IMR-90 (cell line): ENCODE measurements at regions not wholly inside any gene's neighbourhood (a gene's known extent, or its start where the extent isn't known, plus 50 kb on each side); places are given as distances from the start of the nearest gene placed in this dataset.

ENCODE experiments used
- ATAC-seq: fragments of 200-7000 bp; cut with Tn5 transposase; 2 replicates; pipeline ENCODE4 v1.9.1; 2020; ENCODE audit warnings: low read depth, mild to moderate bottlenecking, moderate library complexity
- BruUV-seq: library from RNA; stranded (reverse); fragments of 400-500 nt; replicated peaks from 2 replicates; lab custom pipeline; 2021; lab: Mats Ljungman, UMichigan
- CTCF ChIA-PET: fragments of 300-600 bp; formaldehyde crosslinking; extraction: SDS; loops from one replicate; lab custom pipeline; 2021; ENCODE audit warnings: antibody characterized with exemption; lab: Yijun Ruan, JAX
- POLR2A ChIA-PET: fragments of 300-600 bp; sonication (Branson Sonifier 250); formaldehyde crosslinking; loops from one replicate; lab custom pipeline; 2022; ENCODE audit warnings: antibody characterized with exemption; ENCODE audit not compliant: unreplicated experiment; lab: Charles Lee
- DNase-seq: peaks from one replicate; pipeline ENCODE4 v3.0.0; 2013
- H2AFZ ChIP-seq: replicated peaks from 2 replicates; pipeline ENCODE3; 2013; ENCODE audit warnings: low read length, mild to moderate bottlenecking; ENCODE audit not compliant: poor library complexity
- H2AK5ac ChIP-seq: 2 replicates; pipeline ENCODE4 v1.6.1; 2013; ENCODE audit warnings: low read depth, low read length, inconsistent platforms
- H2AK9ac ChIP-seq: replicated peaks from 2 replicates; pipeline ENCODE3; 2013; ENCODE audit warnings: mild to moderate bottlenecking, low read depth, low read length, moderate library complexity; ENCODE audit not compliant: poor library complexity
- H2BK120ac ChIP-seq: 2 replicates; pipeline ENCODE4 v1.6.1; 2013; ENCODE audit warnings: low read depth, low read length, inconsistent platforms
- H2BK15ac ChIP-seq: 3 replicates; pipeline ENCODE4 v1.6.1; 2013; ENCODE audit warnings: low read depth, low read length, inconsistent platforms
- H2BK20ac ChIP-seq: 2 replicates; pipeline ENCODE4 v1.6.1; 2013; ENCODE audit warnings: low read depth, mild to moderate bottlenecking, inconsistent platforms, low read length, moderate library complexity
- H2BK5ac ChIP-seq: 2 replicates; pipeline ENCODE4 v1.6.1; 2013; ENCODE audit warnings: mild to moderate bottlenecking, low read depth, low read length, inconsistent platforms; ENCODE audit not compliant: poor library complexity, severe bottlenecking
- H3K14ac ChIP-seq: replicated peaks from 2 replicates; pipeline ENCODE4 v1.6.1; 2013; ENCODE audit warnings: low read depth, low read length, inconsistent platforms
- H3K18ac ChIP-seq: 2 replicates; pipeline ENCODE4 v1.6.1; 2013; ENCODE audit warnings: low read depth, low read length, control low read depth
- H3K23ac ChIP-seq: 2 replicates; pipeline ENCODE4 v1.6.1; 2013; ENCODE audit warnings: low read depth, low read length, inconsistent platforms
- H3K27ac ChIP-seq: 2 replicates; pipeline ENCODE4 v1.5.1; 2013; ENCODE audit warnings: mild to moderate bottlenecking, control low read depth, low read length; ENCODE audit not compliant: insufficient read depth
- H3K27me3 ChIP-seq: 2 replicates; pipeline ENCODE4 v1.6.1; 2013; ENCODE audit warnings: low read length; ENCODE audit not compliant: control insufficient read depth, insufficient read depth
- H3K36me3 ChIP-seq: 2 replicates; pipeline ENCODE4 v1.6.1; 2013; ENCODE audit warnings: low read length, mixed read lengths; ENCODE audit not compliant: control insufficient read depth, insufficient read depth
- H3K4ac ChIP-seq: 2 replicates; pipeline ENCODE4 v1.6.1; 2013; ENCODE audit warnings: low read depth, low read length, inconsistent platforms
- H3K4me1 ChIP-seq: 2 replicates; pipeline ENCODE4 v1.6.1; 2013; ENCODE audit warnings: low read length, mixed read lengths; ENCODE audit not compliant: control insufficient read depth, insufficient read depth
- H3K4me2 ChIP-seq: 2 replicates; pipeline ENCODE4 v1.6.1; 2013; ENCODE audit warnings: low read depth, mild to moderate bottlenecking, control low read depth, low read length, moderate library complexity
- H3K4me3 ChIP-seq: 2 replicates; pipeline ENCODE4 v1.5.1; 2013; ENCODE audit warnings: low read depth, mild to moderate bottlenecking, control low read depth, low read length, moderate library complexity; ENCODE audit not compliant: insufficient read depth
- H3K56ac ChIP-seq: 2 replicates; pipeline ENCODE4 v1.6.1; 2013; ENCODE audit warnings: low read length, inconsistent platforms; ENCODE audit not compliant: insufficient read depth; ENCODE audit errors: extremely low read depth
- H3K79me1 ChIP-seq, 2 experiments: 2 replicates each; pipeline ENCODE4 v1.6.1; 2013; ENCODE audit warnings: low read length in 2 of 2, inconsistent platforms in 1 of 2, low read depth in 1 of 2
- H3K9ac ChIP-seq: 2 replicates; pipeline ENCODE4 v1.6.1; 2013; ENCODE audit warnings: low read depth, low read length, control low read depth
- H3K9me1 ChIP-seq: 2 replicates; pipeline ENCODE4 v1.6.1; 2013; ENCODE audit warnings: low read length, inconsistent platforms; ENCODE audit not compliant: insufficient read depth
- H3K9me3 ChIP-seq: 2 replicates; pipeline ENCODE4 v1.6.1; 2013; ENCODE audit warnings: low read length; ENCODE audit not compliant: control insufficient read depth, insufficient read depth
- H4K20me1 ChIP-seq: 2 replicates; pipeline ENCODE4 v1.6.1; 2013; ENCODE audit warnings: low read length, inconsistent platforms; ENCODE audit not compliant: insufficient read depth
- H4K5ac ChIP-seq: 2 replicates; pipeline ENCODE4 v1.6.1; 2013; ENCODE audit warnings: mild to moderate bottlenecking, low read depth, low read length, control low read depth
- H4K8ac ChIP-seq, 2 experiments: 2 replicates each; pipeline ENCODE4 v1.6.1; 2013; ENCODE audit warnings: low read depth in 2 of 2, low read length in 2 of 2, control low read depth in 1 of 2, inconsistent platforms in 1 of 2
- H4K91ac ChIP-seq: 2 replicates; pipeline ENCODE4 v1.6.1; 2013; ENCODE audit warnings: low read depth, low read length, inconsistent platforms; ENCODE audit not compliant: insufficient read depth
- BHLHE40 ChIP-seq: fragments of 150-350 bp; IDR thresholded peaks from 2 replicates; pipeline ENCODE4 v1.6.1; 2016; ENCODE audit warnings: mild to moderate bottlenecking, low read depth, low read length
- CEBPB ChIP-seq: IDR thresholded peaks from 2 replicates; pipeline ENCODE4 v1.6.1; 2012; ENCODE audit warnings: low read depth, low read length, improper control_type of control experiment
- CHD1 ChIP-seq: IDR thresholded peaks from 2 replicates; pipeline ENCODE4 v1.6.1; 2012; ENCODE audit warnings: low read depth, low read length, improper control_type of control experiment
- FOS ChIP-seq: fragments of 150-350 bp; IDR thresholded peaks from 2 replicates; pipeline ENCODE4 v1.6.1; 2016; ENCODE audit warnings: low read depth, low read length
- MAFK ChIP-seq: IDR thresholded peaks from 2 replicates; pipeline ENCODE4 v1.6.1; 2012; ENCODE audit warnings: low read depth, low read length, improper control_type of control experiment
- MAZ ChIP-seq: IDR thresholded peaks from 2 replicates; pipeline ENCODE4 v1.6.1; 2012; ENCODE audit warnings: low read depth, mild to moderate bottlenecking, low read length, improper control_type of control experiment, moderate library complexity, borderline replicate concordance
- MXI1 ChIP-seq: IDR thresholded peaks from 2 replicates; pipeline ENCODE4 v1.6.1; 2012; ENCODE audit warnings: low read depth, mild to moderate bottlenecking, low read length, moderate library complexity, borderline replicate concordance
- NFE2L2 ChIP-seq: fragments of 150-350 bp; IDR thresholded peaks from 2 replicates; pipeline ENCODE4 v1.6.1; 2016; ENCODE audit warnings: low read depth, mild to moderate bottlenecking, low read length
- POLR2A ChIP-seq: IDR thresholded peaks from 2 replicates; pipeline ENCODE4 v1.6.1; 2012; ENCODE audit warnings: mild to moderate bottlenecking, low read depth, low read length
- RAD21 ChIP-seq: IDR thresholded peaks from 2 replicates; pipeline ENCODE4 v1.6.1; 2012; ENCODE audit warnings: low read length, improper control_type of control experiment
- RCOR1 ChIP-seq: IDR thresholded peaks from 2 replicates; pipeline ENCODE4 v1.6.1; 2012; ENCODE audit warnings: mild to moderate bottlenecking, low read length, improper control_type of control experiment; ENCODE audit not compliant: insufficient replicate concordance
- RFX5 ChIP-seq: IDR thresholded peaks from 2 replicates; pipeline ENCODE4 v1.8.0; 2012; ENCODE audit warnings: low read depth, mild to moderate bottlenecking, low read length, moderate library complexity
- SMC3 ChIP-seq: fragments of 150-350 bp; IDR thresholded peaks from 2 replicates; pipeline ENCODE4 v1.6.1; 2016; ENCODE audit warnings: low read depth, mild to moderate bottlenecking, antibody characterized with exemption, low read length, moderate library complexity
- WGBS, 2 experiments: methylation state at CpG; one replicate each; pipeline versions ENCODE4 v1.1.5 to v1.1.7; 2013; ENCODE audit warnings: missing lambda C conversion rate in 2 of 2; ENCODE audit not compliant: insufficient read length in 1 of 2; ENCODE audit errors: extremely low coverage in 2 of 2; 5-methylcytosine and 5-hydroxymethylcytosine counted together
- dilution Hi-C: fragments of 300-500 bp; cut with HindIII; formaldehyde crosslinking; loops from one replicate; pipeline ENCODE4 v1.14.3; 2018; ENCODE audit warnings: low sequenced_read_pairs; ENCODE audit not compliant: unreplicated experiment
- in situ Hi-C: fragments of 300-500 bp; cut with MboI; formaldehyde crosslinking; loops from 3 replicates; pipeline ENCODE4 v1.14.3; 2019; ENCODE audit warnings: low sequenced_read_pairs, inconsistent platforms, mixed read lengths
- intact Hi-C: fragments of 100-400 bp; cut with micrococcal nuclease; formaldehyde crosslinking; loops from 2 replicates; pipeline ENCODE4 v1.10.0; 2022
- TF ChIP-seq, protein P1 (sequence below): fragments of 150-350 bp; IDR thresholded peaks from 2 replicates; pipeline ENCODE4 v1.6.1; 2017; ENCODE audit warnings: mild to moderate bottlenecking, antibody characterized with exemption, low read length, low read depth
- TF ChIP-seq, protein P2 (sequence below): conservative IDR thresholded peaks from 2 replicates; pipeline ENCODE4 v1.5.1; 2012; ENCODE audit warnings: mild to moderate bottlenecking, low read depth, low read length, improper control_type of control experiment
- TF ChIP-seq, protein P3 (sequence below): fragments of 150-350 bp; IDR thresholded peaks from 2 replicates; pipeline ENCODE4 v1.6.1; 2016; ENCODE audit warnings: low read depth, mild to moderate bottlenecking, low read length, moderate library complexity, borderline replicate concordance

DNA sequence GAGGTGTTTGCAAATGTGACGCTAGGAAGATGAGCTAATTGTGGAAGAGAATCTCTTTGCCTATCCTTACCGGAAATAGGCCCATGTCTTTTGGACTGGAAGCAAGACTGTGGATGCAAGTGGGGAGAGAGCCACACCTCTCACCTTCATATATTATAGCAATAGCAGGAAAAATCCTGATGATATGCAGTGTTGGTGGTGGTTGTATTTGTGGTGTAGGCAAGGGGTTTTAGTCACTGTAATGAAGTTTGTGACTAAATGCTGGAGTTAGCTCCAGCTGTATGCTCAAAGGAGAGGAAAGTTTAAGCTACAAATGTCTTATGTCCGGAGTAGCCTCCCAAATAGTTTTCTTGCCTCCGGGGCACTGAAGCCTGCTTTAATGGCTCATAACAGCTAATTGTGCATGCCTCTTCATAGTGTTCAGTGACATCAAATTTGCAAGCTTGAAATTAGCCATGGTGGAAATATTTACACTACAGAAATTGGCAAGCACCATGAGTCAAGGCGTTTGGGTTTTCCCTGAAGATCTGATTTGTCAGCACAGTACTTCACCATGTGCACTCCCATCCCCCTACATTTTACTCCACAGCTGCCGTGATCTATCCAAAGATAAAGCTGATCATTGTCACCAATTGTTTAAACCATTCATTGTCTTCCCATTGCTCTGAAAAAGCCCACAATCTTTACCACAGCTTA lies 102.6 kb upstream of the ZNF644 start:
- WGBS, 2 experiments: 39% methylated on average over 3 of the region's 6 CpGs; no CpG with 5 or more reads in 1 of the 2 experiments
- Histone ChIP-seq H4K5ac (no peak overlapping the region), H2BK15ac (no peak overlapping the region), H3K9me3 (no peaks in the 10 kb centered on the region), H2AK9ac (no peak overlapping the region), H2AFZ (no peak overlapping the region), H2BK5ac (no peak overlapping the region), H4K8ac (no peak overlapping the region), H2BK120ac (no peak overlapping the region), H3K9me1 (no peaks in the 10 kb centered on the region), H3K56ac (no peak overlapping the region), H3K18ac (no peak overlapping the region), H3K27me3 (no peaks in the 10 kb centered on the region), H3K4me3 (no peak overlapping the region), H3K27ac (no peak overlapping the region), H4K20me1 (no peaks in the 10 kb centered on the region), H2BK20ac (no peak overlapping the region), H3K14ac (no peak overlapping the region), H3K36me3 (no peaks in the 10 kb centered on the region), H3K23ac (no peak overlapping the region), H3K4ac (no peak overlapping the region), H3K4me2 (no peak overlapping the region), H3K79me1 (no peaks in the 10 kb centered on the region), H4K91ac (no peak overlapping the region), H2AK5ac (no peak overlapping the region), H3K9ac (no peak overlapping the region), H3K4me1 (peaks cover 6% of the 10 kb centered on the region; the same call in 1 of the 2 replicates)
- no peak for ATAC-seq
- ChIA-PET CTCF (no interaction called here), POLR2A (no interaction called here)
- dilution Hi-C loops: no loop called here
- no TSS peak for BruUV-seq
- DNase-seq: no peak
- intact Hi-C loops: no loop called here
- in situ Hi-C loops: no loop called here
- TF ChIP-seq, protein P1, sequence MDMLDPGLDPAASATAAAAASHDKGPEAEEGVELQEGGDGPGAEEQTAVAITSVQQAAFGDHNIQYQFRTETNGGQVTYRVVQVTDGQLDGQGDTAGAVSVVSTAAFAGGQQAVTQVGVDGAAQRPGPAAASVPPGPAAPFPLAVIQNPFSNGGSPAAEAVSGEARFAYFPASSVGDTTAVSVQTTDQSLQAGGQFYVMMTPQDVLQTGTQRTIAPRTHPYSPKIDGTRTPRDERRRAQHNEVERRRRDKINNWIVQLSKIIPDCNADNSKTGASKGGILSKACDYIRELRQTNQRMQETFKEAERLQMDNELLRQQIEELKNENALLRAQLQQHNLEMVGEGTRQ: no peak
- TF ChIP-seq, protein P2, sequence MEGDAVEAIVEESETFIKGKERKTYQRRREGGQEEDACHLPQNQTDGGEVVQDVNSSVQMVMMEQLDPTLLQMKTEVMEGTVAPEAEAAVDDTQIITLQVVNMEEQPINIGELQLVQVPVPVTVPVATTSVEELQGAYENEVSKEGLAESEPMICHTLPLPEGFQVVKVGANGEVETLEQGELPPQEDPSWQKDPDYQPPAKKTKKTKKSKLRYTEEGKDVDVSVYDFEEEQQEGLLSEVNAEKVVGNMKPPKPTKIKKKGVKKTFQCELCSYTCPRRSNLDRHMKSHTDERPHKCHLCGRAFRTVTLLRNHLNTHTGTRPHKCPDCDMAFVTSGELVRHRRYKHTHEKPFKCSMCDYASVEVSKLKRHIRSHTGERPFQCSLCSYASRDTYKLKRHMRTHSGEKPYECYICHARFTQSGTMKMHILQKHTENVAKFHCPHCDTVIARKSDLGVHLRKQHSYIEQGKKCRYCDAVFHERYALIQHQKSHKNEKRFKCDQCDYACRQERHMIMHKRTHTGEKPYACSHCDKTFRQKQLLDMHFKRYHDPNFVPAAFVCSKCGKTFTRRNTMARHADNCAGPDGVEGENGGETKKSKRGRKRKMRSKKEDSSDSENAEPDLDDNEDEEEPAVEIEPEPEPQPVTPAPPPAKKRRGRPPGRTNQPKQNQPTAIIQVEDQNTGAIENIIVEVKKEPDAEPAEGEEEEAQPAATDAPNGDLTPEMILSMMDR: no peak
- TF ChIP-seq RAD21: no peak
- TF ChIP-seq FOS: no peak
- TF ChIP-seq NFE2L2: no peak
- no peak for TF ChIP-seq MXI1
- no peak for TF ChIP-seq POLR2A
- TF ChIP-seq, protein P3, sequence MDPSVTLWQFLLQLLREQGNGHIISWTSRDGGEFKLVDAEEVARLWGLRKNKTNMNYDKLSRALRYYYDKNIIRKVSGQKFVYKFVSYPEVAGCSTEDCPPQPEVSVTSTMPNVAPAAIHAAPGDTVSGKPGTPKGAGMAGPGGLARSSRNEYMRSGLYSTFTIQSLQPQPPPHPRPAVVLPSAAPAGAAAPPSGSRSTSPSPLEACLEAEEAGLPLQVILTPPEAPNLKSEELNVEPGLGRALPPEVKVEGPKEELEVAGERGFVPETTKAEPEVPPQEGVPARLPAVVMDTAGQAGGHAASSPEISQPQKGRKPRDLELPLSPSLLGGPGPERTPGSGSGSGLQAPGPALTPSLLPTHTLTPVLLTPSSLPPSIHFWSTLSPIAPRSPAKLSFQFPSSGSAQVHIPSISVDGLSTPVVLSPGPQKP: no peak
- TF ChIP-seq BHLHE40: no peak
- no peak for TF ChIP-seq MAZ
- TF ChIP-seq CHD1: no peak
- TF ChIP-seq RCOR1: no peak
- TF ChIP-seq SMC3: no peak
- no peak for TF ChIP-seq RFX5
- no peak for TF ChIP-seq MAFK
- TF ChIP-seq CEBPB: no peak
